Activated CD8-positive, alpha-beta T cell treated with anti-CD3 and anti-CD28 coated beads, Interleukin-2, amount 10 ng/mL, durations not matched to agents 7 days and 5 days (primary cell): ENCODE measurements at regions not wholly inside any gene's neighbourhood (a gene's known extent, or its start where the extent isn't known, plus 50 kb on each side); places are given as distances from the start of the nearest gene placed in this dataset.
"Not testable (repeated sequence)": the region's sequence is repeated elsewhere in the genome, so short reads cannot be mapped to it uniquely, and the experiment has no call there.

ENCODE experiments used
- ATAC-seq: fragments of 150-1000 bp; cut with Tn5 transposase; one replicate; pipeline ENCODE4 v1.10.0; 2021; ENCODE audit warnings: moderate library complexity
- CTCF ChIA-PET: fragments of 350-600 bp; sonication (Branson Sonifier 250); formaldehyde crosslinking; loops from one replicate; lab custom pipeline; 2021; ENCODE audit warnings: antibody characterized with exemption; lab: Charles Lee
- POLR2A ChIA-PET: fragments of 350-600 bp; sonication (Branson Sonifier 250); formaldehyde crosslinking; loops from one replicate; lab custom pipeline; 2021; ENCODE audit warnings: antibody characterized with exemption; lab: Charles Lee
- DNase-seq: peaks from one replicate; pipeline ENCODE4 v3.0.0-alpha.2; 2020
- H3K27ac Mint-ChIP-seq: one replicate; pipeline ENCODE4 v1.8.0; 2021; ENCODE audit warnings: mild to moderate bottlenecking, mixed read lengths
- H3K27me3 Mint-ChIP-seq: one replicate; pipeline ENCODE4 v1.8.0; 2021; ENCODE audit warnings: low read depth, mixed read lengths
- H3K36me3 Mint-ChIP-seq: one replicate; pipeline ENCODE4 v1.8.0; 2021; ENCODE audit warnings: low read depth, mixed read lengths
- H3K4me1 Mint-ChIP-seq: one replicate; pipeline ENCODE4 v1.8.0; 2021; ENCODE audit warnings: low read depth, mixed read lengths
- H3K4me3 Mint-ChIP-seq: one replicate; pipeline ENCODE4 v1.8.0; 2021; ENCODE audit warnings: mild to moderate bottlenecking, mixed read lengths
- H3K9me3 Mint-ChIP-seq: one replicate; pipeline ENCODE4 v1.8.0; 2022; ENCODE audit warnings: mixed read lengths; ENCODE audit not compliant: insufficient read depth

DNA sequence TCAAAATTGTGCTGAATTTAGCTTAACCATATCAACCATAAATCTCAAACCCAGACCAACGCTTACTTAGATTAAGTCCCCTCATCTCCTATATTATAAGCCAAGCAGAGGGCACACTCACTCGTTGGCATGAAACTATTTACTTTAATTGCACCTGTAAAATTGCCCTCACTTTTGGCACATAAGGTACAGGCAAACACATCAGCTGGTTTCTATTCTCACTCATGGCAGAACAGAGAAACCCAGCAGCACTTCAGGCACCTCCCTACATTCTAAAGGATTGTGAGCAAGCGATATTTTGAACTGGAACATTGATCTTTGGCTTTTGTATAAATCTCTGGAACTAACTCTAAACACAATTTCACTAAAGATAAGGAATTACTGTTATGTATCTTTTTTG is 845.6 kb upstream of the CDH6 start:
- CTCF ChIA-PET: no interaction called here
- no peaks in the 10 kb centered on the region for H3K27me3 Mint-ChIP-seq
- peaks cover 26% of the 10 kb centered on the region for H3K9me3 Mint-ChIP-seq
- ATAC-seq (no peak), DNase-seq (no peak)
- H3K27ac Mint-ChIP-seq: no peak overlapping the region
- POLR2A ChIA-PET: no interaction called here
- no peaks in the 10 kb centered on the region for H3K36me3 Mint-ChIP-seq
- H3K4me3 Mint-ChIP-seq: no peak overlapping the region
- no peaks in the 10 kb centered on the region for H3K4me1 Mint-ChIP-seq

DNA sequence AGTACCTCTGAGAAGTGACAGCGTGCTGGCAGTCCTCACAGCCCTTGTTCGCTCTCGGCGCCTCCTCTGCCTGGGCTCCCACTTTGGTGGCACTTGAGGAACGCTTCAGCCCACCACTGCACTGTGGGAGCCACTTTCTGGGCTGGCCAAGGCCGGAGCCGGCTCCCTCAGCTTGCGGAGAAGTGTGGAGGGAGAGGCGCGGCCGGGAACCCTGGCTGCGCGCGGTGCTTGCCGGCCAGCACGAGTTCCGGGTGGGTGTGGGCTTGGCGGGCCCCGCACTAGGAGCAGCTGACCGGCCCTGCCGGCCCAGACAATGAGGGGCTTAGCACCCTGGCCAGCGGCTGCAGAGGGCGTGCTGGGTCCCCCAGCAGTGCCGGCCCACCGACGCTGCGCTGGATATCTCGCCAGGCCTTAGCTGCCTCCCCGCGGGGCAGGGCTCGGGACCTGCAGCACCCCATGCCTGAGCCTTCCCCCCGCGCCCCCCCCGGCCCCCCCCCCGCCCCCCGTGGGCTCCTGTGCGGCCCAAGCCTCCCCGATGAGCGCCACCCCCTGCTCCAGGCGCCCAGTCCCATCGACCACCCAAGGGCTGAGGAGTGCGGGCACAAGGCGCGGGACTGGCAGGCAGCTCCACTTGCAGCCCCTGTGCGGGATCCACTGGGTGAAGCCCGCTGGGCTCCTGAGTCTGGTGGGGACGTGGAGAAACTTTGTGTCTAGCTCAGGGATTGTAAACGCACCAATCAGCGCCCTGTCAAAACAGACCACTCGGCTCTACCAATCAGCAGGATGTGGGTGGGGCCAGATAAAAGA is 847.7 kb upstream of the CDH6 start:
- POLR2A ChIA-PET, H3K27ac Mint-ChIP-seq, CTCF ChIA-PET, H3K36me3 Mint-ChIP-seq, H3K27me3 Mint-ChIP-seq, ATAC-seq, H3K4me1 Mint-ChIP-seq, DNase-seq, H3K4me3 Mint-ChIP-seq: not testable (repeated sequence)
- peaks cover 31% of the 10 kb centered on the region for H3K9me3 Mint-ChIP-seq

DNA sequence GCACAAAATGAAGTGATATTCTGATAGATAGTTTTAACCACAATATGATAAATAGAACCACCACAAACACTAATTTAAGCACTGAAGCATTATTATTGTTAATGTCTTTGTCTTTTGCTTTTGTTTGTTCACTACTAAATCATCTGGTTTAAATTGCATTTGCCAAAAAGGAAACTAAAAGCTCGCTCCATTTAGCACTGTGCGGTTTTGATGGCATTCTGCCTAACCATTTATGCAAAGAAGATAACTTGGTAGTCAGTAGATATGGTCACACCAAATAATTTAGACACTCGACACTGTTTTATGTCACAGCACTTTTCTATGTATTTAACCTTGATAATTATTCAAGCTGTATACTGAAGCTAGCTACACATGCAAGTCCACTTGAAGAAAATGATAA is 849.8 kb upstream of the CDH6 start:
- no peaks in the 10 kb centered on the region for H3K36me3 Mint-ChIP-seq
- H3K4me1 Mint-ChIP-seq: no peaks in the 10 kb centered on the region
- POLR2A ChIA-PET: no interaction called here
- H3K9me3 Mint-ChIP-seq: peaks cover 21% of the 10 kb centered on the region
- H3K4me3 Mint-ChIP-seq: no peak overlapping the region
- H3K27ac Mint-ChIP-seq: no peak overlapping the region
- H3K27me3 Mint-ChIP-seq: no peaks in the 10 kb centered on the region
- CTCF ChIA-PET: no interaction called here
- DNase-seq (no peak), ATAC-seq (no peak)

DNA sequence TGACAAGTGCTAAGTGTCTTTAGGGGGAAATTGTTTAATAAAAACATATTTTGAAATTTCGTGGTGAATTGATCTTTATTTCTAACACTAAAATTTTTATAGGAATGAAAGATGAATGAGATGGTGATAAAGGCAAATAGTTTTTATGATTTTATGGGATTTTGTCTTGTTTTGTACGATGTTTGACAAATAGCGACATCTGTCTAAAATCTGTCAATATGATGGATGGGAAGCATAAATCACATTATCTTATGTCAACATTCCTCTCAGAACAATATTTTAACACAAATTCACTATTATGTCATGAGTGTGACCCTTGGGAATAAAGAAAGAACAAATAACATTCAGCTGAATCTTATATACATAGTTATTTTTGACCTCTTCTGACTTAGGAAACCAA is 852.0 kb upstream of the CDH6 start:
- ChIA-PET POLR2A (no interaction called here), CTCF (no interaction called here)
- H3K27ac Mint-ChIP-seq: no peak overlapping the region
- peaks cover 9% of the 10 kb centered on the region for H3K9me3 Mint-ChIP-seq
- no peak overlapping the region for H3K4me3 Mint-ChIP-seq
- DNase-seq (no peak), ATAC-seq (no peak)
- no peaks in the 10 kb centered on the region for H3K36me3 Mint-ChIP-seq
- no peaks in the 10 kb centered on the region for H3K4me1 Mint-ChIP-seq
- no peaks in the 10 kb centered on the region for H3K27me3 Mint-ChIP-seq

DNA sequence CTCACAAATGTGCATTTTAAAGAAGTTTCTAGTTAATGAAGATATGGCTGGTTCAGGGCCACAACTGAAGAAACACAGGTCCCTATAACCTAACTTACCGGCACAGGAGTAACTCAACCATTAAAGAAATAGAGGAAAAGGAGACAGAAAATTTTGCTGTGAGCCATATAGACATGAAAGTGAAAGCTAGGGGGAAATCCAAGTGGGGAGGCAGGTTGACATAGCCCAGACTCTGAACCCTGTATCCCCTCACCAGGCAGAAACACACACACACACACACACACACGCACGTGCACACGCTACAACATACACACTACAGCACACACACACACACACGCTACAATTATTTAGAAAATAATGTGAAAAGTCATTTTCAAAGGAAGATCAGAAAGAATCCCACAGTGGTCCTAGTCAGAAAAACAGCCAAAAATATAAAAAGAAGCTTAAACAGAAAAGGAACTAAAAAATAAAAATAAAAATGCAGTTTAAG is 856.4 kb upstream of the CDH6 start:
- no peaks in the 10 kb centered on the region for H3K4me1 Mint-ChIP-seq
- H3K9me3 Mint-ChIP-seq: peaks cover 5% of the 10 kb centered on the region
- H3K36me3 Mint-ChIP-seq: no peaks in the 10 kb centered on the region
- ATAC-seq (no peak), DNase-seq (no peak)
- ChIA-PET CTCF (no interaction called here), POLR2A (no interaction called here)
- H3K27ac Mint-ChIP-seq: no peak overlapping the region
- H3K4me3 Mint-ChIP-seq: no peak overlapping the region
- H3K27me3 Mint-ChIP-seq: no peaks in the 10 kb centered on the region

DNA sequence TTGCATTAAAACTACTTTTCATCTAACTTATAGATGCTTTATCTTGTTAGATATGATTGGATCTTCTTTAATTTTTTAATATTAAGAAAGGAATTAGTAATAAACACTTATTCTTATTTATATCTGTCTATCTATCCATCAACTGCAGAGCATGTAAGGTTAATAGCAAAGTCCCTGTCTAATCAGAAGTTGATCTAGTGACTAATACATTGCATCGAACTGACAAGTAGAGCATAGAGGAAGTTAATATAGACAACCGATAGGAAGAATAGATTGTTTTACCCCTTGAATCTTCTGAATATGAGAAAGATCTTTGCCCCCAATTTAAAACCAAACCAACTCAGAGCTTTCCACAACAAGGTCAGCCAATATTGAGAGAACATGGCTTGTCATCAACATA is 862.0 kb upstream of the CDH6 start:
- peaks cover 9% of the 10 kb centered on the region for H3K9me3 Mint-ChIP-seq
- ATAC-seq (no peak), DNase-seq (no peak)
- H3K27me3 Mint-ChIP-seq: no peaks in the 10 kb centered on the region
- ChIA-PET CTCF (no interaction called here), POLR2A (no interaction called here)
- H3K4me3 Mint-ChIP-seq: no peak overlapping the region
- H3K36me3 Mint-ChIP-seq: no peaks in the 10 kb centered on the region
- H3K27ac Mint-ChIP-seq: no peak overlapping the region
- no peaks in the 10 kb centered on the region for H3K4me1 Mint-ChIP-seq

DNA sequence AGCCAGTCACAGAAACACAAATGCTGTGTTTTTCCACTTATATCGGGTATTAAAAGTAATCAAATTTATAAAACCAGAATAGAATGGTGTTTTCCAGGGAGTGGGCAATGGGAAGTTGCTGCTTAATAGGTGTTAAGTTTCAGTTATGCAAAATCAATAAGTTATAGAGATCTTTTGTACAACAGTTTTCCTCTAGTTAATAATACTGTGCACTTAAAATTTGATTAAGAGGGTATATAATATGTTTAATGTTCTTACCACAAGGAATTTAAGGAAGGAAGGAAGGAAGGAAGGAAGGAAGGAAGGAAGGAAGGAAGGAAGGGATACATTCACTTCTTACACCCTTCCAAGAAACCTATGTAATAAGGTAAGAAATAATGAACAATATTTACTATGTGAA is 867.7 kb upstream of the CDH6 start:
- ChIA-PET CTCF (no interaction called here), POLR2A (no interaction called here)
- H3K4me3 Mint-ChIP-seq: no peak overlapping the region
- no peak for ATAC-seq
- no peak for DNase-seq
- H3K4me1 Mint-ChIP-seq: no peaks in the 10 kb centered on the region
- peaks cover 28% of the 10 kb centered on the region for H3K9me3 Mint-ChIP-seq
- no peaks in the 10 kb centered on the region for H3K27me3 Mint-ChIP-seq
- no peaks in the 10 kb centered on the region for H3K36me3 Mint-ChIP-seq
- no peak overlapping the region for H3K27ac Mint-ChIP-seq

DNA sequence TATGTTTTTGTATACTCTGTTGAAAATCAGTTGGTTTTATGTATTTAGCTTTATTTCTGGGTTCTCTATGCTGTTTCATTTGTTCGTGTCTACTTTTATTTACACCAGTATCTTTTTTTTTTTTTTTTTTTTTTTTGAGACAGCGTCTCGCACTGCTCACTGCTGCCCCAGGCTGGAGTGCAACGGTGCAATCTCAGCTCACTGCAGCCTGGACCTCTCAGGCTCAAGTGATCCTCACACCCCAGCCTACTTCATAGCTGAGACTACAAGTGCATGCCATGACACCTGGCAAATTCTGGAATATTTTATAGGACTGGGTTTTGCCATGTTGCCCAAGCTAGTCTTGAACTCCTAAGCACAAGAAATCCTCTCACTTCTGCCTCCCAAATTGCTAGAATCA is 869.4 kb upstream of the CDH6 start:
- no peak overlapping the region for H3K27ac Mint-ChIP-seq
- H3K9me3 Mint-ChIP-seq: peaks cover 25% of the 10 kb centered on the region
- no peaks in the 10 kb centered on the region for H3K27me3 Mint-ChIP-seq
- no peaks in the 10 kb centered on the region for H3K4me1 Mint-ChIP-seq
- DNase-seq (no peak), ATAC-seq (no peak)
- no peaks in the 10 kb centered on the region for H3K36me3 Mint-ChIP-seq
- ChIA-PET POLR2A (no interaction called here), CTCF (no interaction called here)
- H3K4me3 Mint-ChIP-seq: no peak overlapping the region

DNA sequence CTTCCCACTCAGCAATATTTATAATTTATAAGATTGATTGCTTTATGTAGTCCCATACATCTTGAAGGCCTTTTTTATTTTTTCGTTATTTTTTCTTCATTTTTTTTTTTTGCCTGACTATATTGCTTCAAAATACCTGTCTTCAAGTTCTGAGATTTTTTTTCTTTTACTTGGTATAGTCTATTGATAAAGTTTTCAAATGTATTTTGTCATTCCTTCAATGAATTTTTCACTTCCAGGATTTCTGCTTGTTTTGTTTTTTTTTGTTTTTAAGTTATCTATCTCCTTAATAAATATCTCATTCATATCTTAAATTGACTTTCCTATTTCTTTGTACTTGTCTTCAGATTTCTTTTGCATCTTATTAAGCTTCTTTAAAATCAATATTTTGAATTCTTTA is 905.6 kb upstream of the CDH6 start:
- H3K9me3 Mint-ChIP-seq: peaks cover 19% of the 10 kb centered on the region

DNA sequence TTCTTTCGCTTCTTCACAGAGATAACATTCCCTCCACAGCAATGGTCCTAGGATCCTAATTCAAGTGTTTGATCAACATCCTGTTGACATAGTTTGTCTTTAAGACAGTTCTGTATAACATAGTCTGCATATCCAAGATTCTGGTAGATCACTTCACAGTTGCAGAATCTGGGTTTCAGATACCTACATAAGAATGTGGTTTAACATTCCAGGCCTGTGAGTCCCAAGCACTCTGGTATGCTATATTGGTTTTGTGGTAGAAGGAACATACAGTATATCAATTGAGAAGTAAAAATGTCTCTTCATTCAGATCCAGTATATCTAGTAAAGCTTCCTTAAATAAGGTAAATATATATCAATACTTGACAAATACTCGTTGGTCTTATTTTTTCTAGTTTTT is 914.2 kb upstream of the CDH6 start:
- Mint-ChIP-seq H3K4me1 (no peaks in the 10 kb centered on the region), H3K27ac (no peak overlapping the region), H3K27me3 (no peaks in the 10 kb centered on the region), H3K9me3 (no peaks in the 10 kb centered on the region), H3K4me3 (no peak overlapping the region), H3K36me3 (no peaks in the 10 kb centered on the region)
- CTCF ChIA-PET: no interaction called here
- POLR2A ChIA-PET: no interaction called here
- no peak for ATAC-seq
- DNase-seq: no peak

More for the DNA sequence above, 905.6 kb upstream of the CDH6 start:
- CTCF ChIA-PET: no interaction called here
- no peaks in the 10 kb centered on the region for H3K36me3 Mint-ChIP-seq
- no peaks in the 10 kb centered on the region for H3K27me3 Mint-ChIP-seq
- DNase-seq (no peak), ATAC-seq (no peak)
- H3K4me1 Mint-ChIP-seq: no peaks in the 10 kb centered on the region
- no peak overlapping the region for H3K4me3 Mint-ChIP-seq
- no peak overlapping the region for H3K27ac Mint-ChIP-seq
- POLR2A ChIA-PET: no interaction called here

DNA sequence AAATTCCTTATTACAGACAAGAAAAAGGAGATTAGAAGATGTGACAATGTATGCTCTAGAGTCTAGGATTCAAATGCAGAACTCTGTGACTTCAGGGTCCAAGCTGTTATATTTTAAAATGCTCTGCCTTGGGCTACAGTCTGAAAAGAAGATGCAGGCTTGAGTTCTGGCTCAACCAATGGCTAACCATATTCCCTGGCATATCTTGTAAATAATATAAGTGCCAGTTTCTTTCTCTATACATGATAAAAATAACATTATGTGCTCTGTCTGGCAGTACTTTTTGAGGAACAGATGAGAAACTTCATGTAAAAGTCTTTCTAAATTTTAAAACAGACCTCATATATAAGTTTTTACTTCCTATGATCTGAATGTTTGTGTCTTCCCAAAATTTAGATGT is 926.5 kb upstream of the CDH6 start:
- H3K27ac Mint-ChIP-seq: no peak overlapping the region
- H3K36me3 Mint-ChIP-seq: no peaks in the 10 kb centered on the region
- H3K4me1 Mint-ChIP-seq: no peaks in the 10 kb centered on the region
- H3K4me3 Mint-ChIP-seq: no peak overlapping the region
- ChIA-PET CTCF (no interaction called here), POLR2A (no interaction called here)
- ATAC-seq (no peak), DNase-seq (no peak)
- H3K27me3 Mint-ChIP-seq: no peaks in the 10 kb centered on the region
- H3K9me3 Mint-ChIP-seq: peaks cover 8% of the 10 kb centered on the region

DNA sequence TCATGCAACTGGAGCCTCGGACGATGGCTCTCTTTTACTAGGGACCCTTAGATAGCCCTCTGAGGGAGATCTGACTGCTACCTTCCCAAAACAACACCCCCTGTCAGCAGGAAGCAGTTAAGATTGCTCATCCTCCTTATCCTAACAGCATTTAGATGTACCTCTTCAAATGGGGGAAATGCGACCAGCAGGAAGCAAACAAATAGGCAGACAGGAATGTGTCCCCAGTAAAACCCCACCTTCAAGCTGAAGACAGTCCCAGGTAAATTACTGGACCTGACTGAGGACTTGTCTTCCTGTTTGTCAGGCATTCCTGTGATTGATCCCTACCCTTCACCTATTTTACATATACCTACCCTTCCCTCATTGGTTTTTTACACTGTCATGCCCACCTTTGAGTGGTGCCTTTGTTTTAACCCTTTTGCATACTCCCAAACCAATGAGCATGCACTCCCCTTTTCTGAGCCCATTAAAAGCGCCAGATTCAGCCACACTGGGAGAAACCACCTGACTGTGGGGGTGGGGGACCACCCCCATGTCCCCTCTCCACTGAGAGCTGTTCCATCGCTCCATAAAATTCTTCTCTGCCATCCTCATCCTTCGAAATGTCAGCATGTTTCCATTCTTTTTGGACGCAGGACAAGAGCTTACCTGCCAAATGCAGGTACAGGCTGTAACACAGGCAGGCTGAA is 954.0 kb upstream of the CDH6 start:
- DNase-seq (no peak), ATAC-seq (no peak)
- H3K4me1 Mint-ChIP-seq: no peaks in the 10 kb centered on the region
- no peak overlapping the region for H3K27ac Mint-ChIP-seq
- H3K4me3 Mint-ChIP-seq: no peak overlapping the region
- H3K36me3 Mint-ChIP-seq: no peaks in the 10 kb centered on the region
- CTCF ChIA-PET: no interaction called here
- no peaks in the 10 kb centered on the region for H3K27me3 Mint-ChIP-seq
- H3K9me3 Mint-ChIP-seq: peaks cover 19% of the 10 kb centered on the region
- POLR2A ChIA-PET: no interaction called here
